GM23248 (cell line): ENCODE measurements at regions not wholly inside any gene's neighbourhood (a gene's known extent, or its start where the extent isn't known, plus 50 kb on each side); places are given as distances from the start of the nearest gene placed in this dataset.

ENCODE experiments used
- DNase-seq: peaks from one replicate; pipeline ENCODE4 v3.0.0-alpha.2; 2015
- H2AFZ ChIP-seq: fragments of 200-600 bp; sonication (generic); 2 replicates; pipeline ENCODE4 v1.6.1; 2016; ENCODE audit warnings: antibody characterized with exemption
- H3F3A ChIP-seq: fragments of 200-600 bp; sonication (generic); 2 replicates; pipeline ENCODE4 v1.6.1; 2016; ENCODE audit warnings: mild to moderate bottlenecking, antibody characterized with exemption, mixed run types; ENCODE audit not compliant: insufficient read depth
- H3K27ac ChIP-seq: fragments of 200-600 bp; sonication (generic); 2 replicates; pipeline ENCODE4 v1.5.1; 2016; ENCODE audit warnings: mild to moderate bottlenecking
- H3K27me3 ChIP-seq: fragments of 200-600 bp; sonication (generic); replicated peaks from 2 replicates; pipeline ENCODE4 v1.6.1; 2016; ENCODE audit warnings: mild to moderate bottlenecking; ENCODE audit not compliant: insufficient read depth
- H3K36me3 ChIP-seq: fragments of 200-600 bp; sonication (generic); 2 replicates; pipeline ENCODE4 v1.6.1; 2016; ENCODE audit warnings: low read depth, mild to moderate bottlenecking
- H3K4me1 ChIP-seq: fragments of 200-600 bp; sonication (generic); 2 replicates; pipeline ENCODE4 v1.6.1; 2016; ENCODE audit warnings: mild to moderate bottlenecking; ENCODE audit not compliant: insufficient read depth
- H3K4me2 ChIP-seq: fragments of 200-600 bp; sonication (generic); one replicate; pipeline ENCODE4 v1.6.1; 2016; ENCODE audit warnings: mild to moderate bottlenecking; ENCODE audit not compliant: unreplicated experiment
- H3K4me3 ChIP-seq: fragments of 200-600 bp; sonication (generic); 2 replicates; pipeline ENCODE4 v1.5.1; 2016; ENCODE audit warnings: mild to moderate bottlenecking
- H3K79me2 ChIP-seq: fragments of 200-600 bp; sonication (generic); 2 replicates; pipeline ENCODE4 v1.6.1; 2016; ENCODE audit warnings: mild to moderate bottlenecking; ENCODE audit not compliant: insufficient read depth
- H3K9ac ChIP-seq: fragments of 200-600 bp; sonication (generic); 2 replicates; pipeline ENCODE4 v1.6.1; 2016; ENCODE audit warnings: mild to moderate bottlenecking
- H3K9me2 ChIP-seq: fragments of 200-600 bp; sonication (generic); 2 replicates; pipeline ENCODE4 v1.6.1; 2016; ENCODE audit warnings: mixed run types, mild to moderate bottlenecking, moderate library complexity; ENCODE audit not compliant: insufficient read depth
- H3K9me3 ChIP-seq: fragments of 200-600 bp; sonication (generic); one replicate; pipeline ENCODE4 v1.6.1; 2017; ENCODE audit warnings: low read depth
- H4K20me1 ChIP-seq: fragments of 200-600 bp; sonication (generic); 2 replicates; pipeline ENCODE4 v1.6.0; 2016; ENCODE audit not compliant: insufficient read depth
- EZH2 ChIP-seq: fragments of 200-600 bp; sonication (generic); IDR thresholded peaks from 2 replicates; pipeline ENCODE4 v1.6.1; 2018; ENCODE audit warnings: antibody characterized with exemption, mild to moderate bottlenecking; ENCODE audit not compliant: insufficient read depth, poor library complexity, severe bottlenecking
- EZH2phosphoT487 ChIP-seq: fragments of 200-600 bp; sonication (generic); IDR thresholded peaks from 2 replicates; pipeline ENCODE4 v1.6.1; 2018; ENCODE audit warnings: antibody characterized with exemption, moderate library complexity, mild to moderate bottlenecking, low read depth; ENCODE audit not compliant: insufficient read depth
- WGBS, 2 experiments: methylation state at CpG; one replicate each; pipeline ENCODE4 v1.1.6; 2015 to 2017; ENCODE audit warnings: low lambda C conversion rate in 2 of 2, low coverage in 1 of 2; ENCODE audit errors: missing lambda C conversion rate in 2 of 2; 5-methylcytosine and 5-hydroxymethylcytosine counted together
- in situ Hi-C: fragments of 300-500 bp; cut with MboI; formaldehyde crosslinking; loops from 2 replicates; pipeline ENCODE4 v1.15.0; 2020

DNA sequence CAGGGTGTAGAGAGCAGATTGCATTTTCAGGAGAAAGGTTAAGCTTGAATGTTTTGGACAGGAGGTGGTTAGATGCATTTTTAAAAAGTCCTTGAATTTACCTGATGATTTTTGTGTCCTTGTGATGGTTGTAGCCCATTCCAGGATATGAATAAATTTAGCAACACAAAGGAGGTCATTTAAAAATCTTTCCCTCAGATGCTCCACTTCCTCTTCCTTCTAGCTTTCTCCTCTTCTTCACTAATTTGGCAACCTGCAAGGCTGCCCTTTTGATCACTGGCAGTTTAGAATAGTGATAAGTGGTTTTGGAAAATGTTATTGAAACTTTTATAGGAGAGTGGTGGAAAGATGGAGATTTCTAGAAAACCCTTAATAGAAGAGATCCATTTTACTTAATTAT, 124.0 kb downstream of the LMO4 start:
- TF ChIP-seq EZH2phosphoT487, result no peak
- TF ChIP-seq EZH2, result no peak
- DNase-seq, result no peak
- no peak overlapping the region for H3K9ac ChIP-seq
- in situ Hi-C loops, result no loop called here
- no peaks in the 10 kb centered on the region for H3K36me3 ChIP-seq
- no peaks in the 10 kb centered on the region for H3K4me1 ChIP-seq
- no peaks in the 10 kb centered on the region for H3K9me3 ChIP-seq
- H3F3A ChIP-seq, result no peaks in the 10 kb centered on the region
- no peaks in the 10 kb centered on the region for H3K27me3 ChIP-seq
- H3K4me2 ChIP-seq, result no peak overlapping the region
- no peak overlapping the region for H3K4me3 ChIP-seq
- H2AFZ ChIP-seq, result no peak overlapping the region
- no peaks in the 10 kb centered on the region for H4K20me1 ChIP-seq
- no peak overlapping the region for H3K27ac ChIP-seq
- H3K79me2 ChIP-seq, result no peaks in the 10 kb centered on the region
- no peaks in the 10 kb centered on the region for H3K9me2 ChIP-seq

DNA sequence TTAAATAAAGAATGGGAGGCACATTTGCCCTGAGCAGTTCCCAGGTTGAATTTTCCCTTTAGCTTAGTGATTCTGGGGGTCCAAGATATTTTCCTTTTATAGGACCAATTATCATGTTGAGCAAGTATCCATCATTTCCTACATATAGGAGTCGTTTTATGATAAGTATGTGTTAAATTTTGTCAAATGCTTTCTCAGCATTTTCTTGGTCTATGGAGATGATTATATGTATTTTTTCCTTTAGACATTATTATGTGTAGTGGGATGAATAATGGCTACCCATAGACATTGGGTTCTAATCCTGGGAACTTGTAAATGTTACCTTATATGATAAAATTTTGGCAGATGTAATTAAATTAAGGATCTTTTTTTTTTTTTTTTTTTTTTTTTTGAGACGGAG, 128.7 kb downstream of the LMO4 start:
- H3K4me2 ChIP-seq, result no peak overlapping the region
- no peak overlapping the region for H2AFZ ChIP-seq
- no peaks in the 10 kb centered on the region for H3F3A ChIP-seq
- in situ Hi-C loops, result no loop called here
- no peaks in the 10 kb centered on the region for H3K27me3 ChIP-seq
- no peaks in the 10 kb centered on the region for H3K4me1 ChIP-seq
- H3K27ac ChIP-seq, result no peak overlapping the region
- H3K4me3 ChIP-seq, result no peak overlapping the region
- 32 to 42% methylated on average over 1 to 2 of the region's 2 CpGs for WGBS, 2 experiments
- H3K9me3 ChIP-seq, result no peaks in the 10 kb centered on the region
- H3K79me2 ChIP-seq, result no peaks in the 10 kb centered on the region
- H4K20me1 ChIP-seq, result no peaks in the 10 kb centered on the region
- no peaks in the 10 kb centered on the region for H3K36me3 ChIP-seq
- DNase-seq, result no peak
- no peaks in the 10 kb centered on the region for H3K9me2 ChIP-seq
- no peak overlapping the region for H3K9ac ChIP-seq
- TF ChIP-seq EZH2, result no peak
- no peak for TF ChIP-seq EZH2phosphoT487

DNA sequence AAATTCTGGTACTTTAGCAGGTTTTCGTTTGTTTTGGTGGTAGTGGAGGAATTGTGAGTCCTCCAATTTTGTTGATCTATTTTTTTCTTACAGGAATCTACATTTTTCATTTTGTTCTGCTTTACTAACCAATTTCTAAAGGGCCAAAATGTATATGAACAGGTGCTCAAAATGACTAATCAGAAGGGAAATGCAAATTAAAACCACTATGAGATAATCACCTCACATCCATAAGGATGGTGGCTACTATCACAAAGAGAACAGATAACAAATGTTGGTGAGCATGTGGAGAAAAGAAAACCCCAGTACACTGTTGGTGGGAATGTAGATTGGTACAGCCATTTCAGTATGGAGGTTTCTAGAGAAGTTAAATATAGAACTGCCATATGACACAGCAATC, 134.2 kb downstream of the LMO4 start:
- Histone ChIP-seq H2AFZ (no peak overlapping the region), H3K4me1 (no peaks in the 10 kb centered on the region), H3K9ac (no peak overlapping the region), H3K27me3 (no peaks in the 10 kb centered on the region), H3K9me3 (no peaks in the 10 kb centered on the region), H3K9me2 (no peaks in the 10 kb centered on the region), H3K4me3 (no peak overlapping the region), H3K27ac (no peak overlapping the region), H3K36me3 (no peaks in the 10 kb centered on the region), H4K20me1 (no peaks in the 10 kb centered on the region), H3K79me2 (no peaks in the 10 kb centered on the region), H3F3A (no peaks in the 10 kb centered on the region), H3K4me2 (no peak overlapping the region)
- TF ChIP-seq EZH2 (no peak), EZH2phosphoT487 (no peak)
- 59 to 75% methylated on average over 1 of the region's 1 CpG for WGBS, 2 experiments
- in situ Hi-C loops, result no loop called here
- DNase-seq, result no peak

- no peak overlapping the region for H3K4me2 ChIP-seq
- H3K36me3 ChIP-seq, result no peaks in the 10 kb centered on the region
- no peaks in the 10 kb centered on the region for H3K9me3 ChIP-seq
Measured at GRCh38 chr1:87464022-87464490, 135.4 kb downstream of the LMO4 start.

DNA sequence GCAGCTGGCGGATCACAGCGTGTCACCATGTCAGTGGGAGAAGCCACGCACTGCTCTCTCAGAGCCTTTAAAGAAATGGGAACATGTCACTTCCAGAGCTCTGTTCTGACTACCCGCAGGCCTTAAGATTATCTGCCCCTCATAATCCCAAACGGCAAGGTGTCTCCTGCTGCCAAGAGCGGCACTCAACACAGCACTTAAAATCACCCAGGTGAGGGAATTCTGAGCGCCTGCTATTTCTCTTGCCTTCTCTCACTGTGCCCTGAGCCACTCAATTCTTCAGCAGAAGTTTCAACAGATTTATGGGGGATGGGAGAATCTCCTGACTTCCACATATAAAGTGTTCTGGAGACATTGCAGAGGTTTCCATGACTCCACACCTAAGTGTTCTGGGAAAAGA, 137.9 kb downstream of the LMO4 start:
- no peak overlapping the region for H3K4me3 ChIP-seq
- no peaks in the 10 kb centered on the region for H4K20me1 ChIP-seq
- WGBS, 2 experiments, result 72 to 73% methylated on average over 7 of the region's 7 CpGs
- no peaks in the 10 kb centered on the region for H3F3A ChIP-seq
- no peak overlapping the region for H3K4me2 ChIP-seq
- DNase-seq, result no peak
- H3K79me2 ChIP-seq, result no peaks in the 10 kb centered on the region
- in situ Hi-C loops, result no loop called here
- H3K27me3 ChIP-seq, result no peaks in the 10 kb centered on the region
- H3K27ac ChIP-seq, result no peak overlapping the region
- H3K9me2 ChIP-seq, result no peaks in the 10 kb centered on the region
- H3K9ac ChIP-seq, result no peak overlapping the region
- no peak overlapping the region for H2AFZ ChIP-seq
- H3K4me1 ChIP-seq, result no peaks in the 10 kb centered on the region
- TF ChIP-seq EZH2phosphoT487 (no peak), EZH2 (no peak)
- H3K36me3 ChIP-seq, result no peaks in the 10 kb centered on the region
- no peaks in the 10 kb centered on the region for H3K9me3 ChIP-seq

More at GRCh38 chr1:87464022-87464490, 135.4 kb downstream of the LMO4 start:
- Histone ChIP-seq H4K20me1 (no peaks in the 10 kb centered on the region), H3K4me1 (no peaks in the 10 kb centered on the region), H3K79me2 (no peaks in the 10 kb centered on the region), H3K9me2 (no peaks in the 10 kb centered on the region), H3K4me3 (no peak overlapping the region), H2AFZ (no peak overlapping the region), H3K9ac (no peak overlapping the region), H3K27me3 (no peaks in the 10 kb centered on the region), H3K27ac (no peak overlapping the region), H3F3A (no peaks in the 10 kb centered on the region)
- in situ Hi-C loops, result no loop called here
- TF ChIP-seq EZH2phosphoT487, result no peak
- no peak for DNase-seq
- WGBS, 2 experiments, result 29 to 55% methylated on average over 3 of the region's 3 CpGs
